ENCODE measurements at regions not wholly inside any gene's neighbourhood (a gene's known extent, or its start where the extent isn't known, plus 50 kb on each side); places are given as distances from the start of the nearest gene placed in this dataset.

DNA sequence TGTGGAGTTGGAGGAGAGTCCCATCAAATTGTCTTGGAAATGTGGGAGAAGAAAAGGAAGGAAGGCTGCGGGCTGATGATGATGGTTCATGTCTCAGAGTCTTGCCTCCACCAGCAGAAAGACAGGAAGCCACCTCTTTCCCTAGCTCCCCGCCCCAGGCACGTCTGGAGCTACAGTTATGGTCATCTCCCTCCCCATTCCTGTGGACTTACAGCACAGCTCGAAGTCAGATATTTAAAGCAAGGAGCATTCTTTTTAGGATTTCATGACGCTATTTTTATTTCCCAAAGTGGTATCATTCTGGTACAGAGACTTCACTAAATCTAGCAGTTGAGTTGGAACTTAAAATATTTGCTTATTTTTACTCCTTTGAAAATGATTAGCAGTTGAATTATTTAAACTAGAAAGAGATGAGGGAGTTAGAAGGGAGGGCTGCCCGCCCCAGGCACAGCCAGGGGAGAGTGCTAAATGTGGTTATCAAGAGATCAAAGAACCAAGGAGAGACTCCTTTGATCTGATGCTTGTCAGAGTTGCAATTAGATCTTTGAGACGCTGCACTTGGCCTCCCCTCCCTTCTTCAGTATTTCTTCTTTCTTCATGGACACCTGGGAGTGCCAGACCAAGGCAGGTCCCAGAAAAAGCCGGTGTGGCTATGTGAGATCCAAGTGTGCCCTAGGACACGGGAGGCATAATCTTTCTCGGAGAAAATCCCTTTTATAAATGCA is 199.9 kb upstream of the SOX4 start:
- TF ChIP-seq, protein P1, sequence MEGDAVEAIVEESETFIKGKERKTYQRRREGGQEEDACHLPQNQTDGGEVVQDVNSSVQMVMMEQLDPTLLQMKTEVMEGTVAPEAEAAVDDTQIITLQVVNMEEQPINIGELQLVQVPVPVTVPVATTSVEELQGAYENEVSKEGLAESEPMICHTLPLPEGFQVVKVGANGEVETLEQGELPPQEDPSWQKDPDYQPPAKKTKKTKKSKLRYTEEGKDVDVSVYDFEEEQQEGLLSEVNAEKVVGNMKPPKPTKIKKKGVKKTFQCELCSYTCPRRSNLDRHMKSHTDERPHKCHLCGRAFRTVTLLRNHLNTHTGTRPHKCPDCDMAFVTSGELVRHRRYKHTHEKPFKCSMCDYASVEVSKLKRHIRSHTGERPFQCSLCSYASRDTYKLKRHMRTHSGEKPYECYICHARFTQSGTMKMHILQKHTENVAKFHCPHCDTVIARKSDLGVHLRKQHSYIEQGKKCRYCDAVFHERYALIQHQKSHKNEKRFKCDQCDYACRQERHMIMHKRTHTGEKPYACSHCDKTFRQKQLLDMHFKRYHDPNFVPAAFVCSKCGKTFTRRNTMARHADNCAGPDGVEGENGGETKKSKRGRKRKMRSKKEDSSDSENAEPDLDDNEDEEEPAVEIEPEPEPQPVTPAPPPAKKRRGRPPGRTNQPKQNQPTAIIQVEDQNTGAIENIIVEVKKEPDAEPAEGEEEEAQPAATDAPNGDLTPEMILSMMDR (IDR thresholded peaks at IDR 0.05), result no peak
- TF ChIP-seq POLR2AphosphoS5 (IDR thresholded peaks at IDR 0.05), result no peak
